ENCODE measurements at regions not wholly inside any gene's neighbourhood (a gene's known extent, or its start where the extent isn't known, plus 50 kb on each side); places are given as distances from the start of the nearest gene placed in this dataset.

DNA sequence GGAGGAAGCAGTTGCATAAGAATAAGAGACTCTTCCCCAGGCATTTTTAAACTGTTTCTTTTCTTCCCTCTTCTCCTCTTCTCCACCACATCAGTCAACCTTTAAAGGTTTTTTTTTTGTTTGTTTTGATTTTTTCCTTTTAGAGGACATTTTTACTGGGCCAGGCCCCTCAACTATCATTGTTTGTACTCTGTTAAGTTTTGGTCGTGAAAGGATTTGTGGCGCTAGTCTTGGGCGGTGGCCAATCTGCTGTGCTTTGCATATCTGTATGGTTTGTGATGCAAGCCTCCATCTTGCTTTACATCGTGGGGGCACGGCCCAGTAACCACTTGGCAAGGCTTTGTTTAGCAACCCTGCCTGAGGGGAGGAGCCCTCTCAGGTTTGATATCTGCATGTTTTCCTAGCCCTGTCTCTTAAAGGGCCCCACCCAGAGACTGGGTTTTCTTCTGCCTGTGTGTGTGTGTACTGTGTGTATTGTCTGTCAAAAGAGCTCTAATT is 101.9 kb upstream of the SLITRK2 start:
- Histone ChIP-seq H3K9me3 (ENCODE audit: control insufficient read depth, insufficient read depth, low read length) (peaks cover 7% of the 10 kb centered on the region; the same call in 1 of the 2 replicates), H4K20me1 (ENCODE audit: insufficient read depth, low read length) (no peaks in the 10 kb centered on the region), H2BK5ac (ENCODE audit: low read depth, low read length, poor library complexity, severe bottlenecking) (no peak overlapping the region), H3K79me1 (ENCODE audit: low read depth in 1 of 2, low read length in 2 of 2) (no peaks in the 10 kb centered on the region), H3K9ac (ENCODE audit: low read depth, low read length) (no peak overlapping the region), H4K5ac (ENCODE audit: low read depth, low read length) (no peak overlapping the region), H2BK120ac (ENCODE audit: low read depth, low read length) (no peak overlapping the region), H2AK9ac (replicated peaks; ENCODE audit: low read depth, low read length, poor library complexity) (no peak overlapping the region), H2AK5ac (ENCODE audit: low read depth, low read length) (no peak overlapping the region), H3K23ac (ENCODE audit: low read depth, low read length) (no peak overlapping the region), H3K18ac (ENCODE audit: low read depth, low read length) (no peak overlapping the region), H2AFZ (replicated peaks; ENCODE audit: low read length, poor library complexity) (no peak overlapping the region), H3K56ac (ENCODE audit: extremely low read depth, insufficient read depth, low read length) (no peak overlapping the region), H2BK20ac (ENCODE audit: low read depth, low read length) (no peak overlapping the region), H3K14ac (replicated peaks; ENCODE audit: low read depth, low read length) (no peak overlapping the region), H4K91ac (ENCODE audit: insufficient read depth, low read depth, low read length) (no peak overlapping the region), H2BK15ac (ENCODE audit: low read depth, low read length) (no peak overlapping the region), H3K4ac (ENCODE audit: low read depth, low read length) (no peak overlapping the region), H3K4me1 (ENCODE audit: control insufficient read depth, insufficient read depth, low read length) (no peaks in the 10 kb centered on the region), H3K4me3 (ENCODE audit: insufficient read depth, low read depth, low read length) (no peak overlapping the region), H3K4me2 (ENCODE audit: low read depth, low read length) (no peak overlapping the region), H3K27me3 (ENCODE audit: control insufficient read depth, insufficient read depth, low read length) (no peaks in the 10 kb centered on the region), H3K9me1 (ENCODE audit: insufficient read depth, low read length) (no peaks in the 10 kb centered on the region), H3K36me3 (ENCODE audit: control insufficient read depth, insufficient read depth, low read length) (no peaks in the 10 kb centered on the region), H4K8ac (ENCODE audit: low read depth in 2 of 2, low read length in 2 of 2) (no peak overlapping the region), H3K27ac (ENCODE audit: insufficient read depth, low read length) (no peak overlapping the region)
- POLR2A ChIA-PET (ENCODE audit: unreplicated experiment) = no interaction called here
- dilution Hi-C loops (cut with HindIII; ENCODE audit: low sequenced_read_pairs, unreplicated experiment) (no loop called here), in situ Hi-C loops (cut with MboI; ENCODE audit: low sequenced_read_pairs) (no loop called here), intact Hi-C loops (cut with micrococcal nuclease) (no loop called here)
- ATAC-seq (ENCODE audit: low read depth) = no peak
- 60% methylated on average over 1 of the region's 5 CpGs; no CpG with 5 or more reads in 1 of the 2 experiments for WGBS, 2 experiments (ENCODE audit: extremely low coverage in 2 of 2, insufficient read length in 1 of 2)
- BruUV-seq (replicated peaks) = no TSS peak
- CTCF ChIA-PET = no interaction called here
- TF ChIP-seq RCOR1 (IDR thresholded peaks at IDR 0.05; ENCODE audit: insufficient replicate concordance, low read length) (no peak), MXI1 (IDR thresholded peaks at IDR 0.05; ENCODE audit: borderline replicate concordance, low read depth, low read length) (no peak), POLR2A (IDR thresholded peaks at IDR 0.05; ENCODE audit: low read depth, low read length) (no peak), CEBPB (IDR thresholded peaks at IDR 0.05; ENCODE audit: low read depth, low read length) (no peak), CHD1 (IDR thresholded peaks at IDR 0.05; ENCODE audit: low read depth, low read length) (no peak), FOS (IDR thresholded peaks at IDR 0.05; ENCODE audit: low read depth, low read length) (no peak), RAD21 (IDR thresholded peaks at IDR 0.05; ENCODE audit: low read length) (no peak), SMC3 (IDR thresholded peaks at IDR 0.05; ENCODE audit: low read depth, low read length) (no peak), RFX5 (IDR thresholded peaks at IDR 0.05; ENCODE audit: low read depth, low read length) (no peak), MAZ (IDR thresholded peaks at IDR 0.05; ENCODE audit: borderline replicate concordance, low read depth, low read length) (no peak), BHLHE40 (IDR thresholded peaks at IDR 0.05; ENCODE audit: low read depth, low read length) (no peak), MAFK (IDR thresholded peaks at IDR 0.05; ENCODE audit: low read depth, low read length) (no peak)
- TF ChIP-seq, protein P1, sequence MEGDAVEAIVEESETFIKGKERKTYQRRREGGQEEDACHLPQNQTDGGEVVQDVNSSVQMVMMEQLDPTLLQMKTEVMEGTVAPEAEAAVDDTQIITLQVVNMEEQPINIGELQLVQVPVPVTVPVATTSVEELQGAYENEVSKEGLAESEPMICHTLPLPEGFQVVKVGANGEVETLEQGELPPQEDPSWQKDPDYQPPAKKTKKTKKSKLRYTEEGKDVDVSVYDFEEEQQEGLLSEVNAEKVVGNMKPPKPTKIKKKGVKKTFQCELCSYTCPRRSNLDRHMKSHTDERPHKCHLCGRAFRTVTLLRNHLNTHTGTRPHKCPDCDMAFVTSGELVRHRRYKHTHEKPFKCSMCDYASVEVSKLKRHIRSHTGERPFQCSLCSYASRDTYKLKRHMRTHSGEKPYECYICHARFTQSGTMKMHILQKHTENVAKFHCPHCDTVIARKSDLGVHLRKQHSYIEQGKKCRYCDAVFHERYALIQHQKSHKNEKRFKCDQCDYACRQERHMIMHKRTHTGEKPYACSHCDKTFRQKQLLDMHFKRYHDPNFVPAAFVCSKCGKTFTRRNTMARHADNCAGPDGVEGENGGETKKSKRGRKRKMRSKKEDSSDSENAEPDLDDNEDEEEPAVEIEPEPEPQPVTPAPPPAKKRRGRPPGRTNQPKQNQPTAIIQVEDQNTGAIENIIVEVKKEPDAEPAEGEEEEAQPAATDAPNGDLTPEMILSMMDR (conservative IDR thresholded peaks at IDR 0.05; ENCODE audit: low read depth, low read length) = no peak
- TF ChIP-seq, protein P2, sequence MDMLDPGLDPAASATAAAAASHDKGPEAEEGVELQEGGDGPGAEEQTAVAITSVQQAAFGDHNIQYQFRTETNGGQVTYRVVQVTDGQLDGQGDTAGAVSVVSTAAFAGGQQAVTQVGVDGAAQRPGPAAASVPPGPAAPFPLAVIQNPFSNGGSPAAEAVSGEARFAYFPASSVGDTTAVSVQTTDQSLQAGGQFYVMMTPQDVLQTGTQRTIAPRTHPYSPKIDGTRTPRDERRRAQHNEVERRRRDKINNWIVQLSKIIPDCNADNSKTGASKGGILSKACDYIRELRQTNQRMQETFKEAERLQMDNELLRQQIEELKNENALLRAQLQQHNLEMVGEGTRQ (IDR thresholded peaks at IDR 0.05; ENCODE audit: low read depth, low read length) = no peak
- no peak for DNase-seq

All from IMR-90 (cell line).